ENCODE measurements at regions not wholly inside any gene's neighbourhood (a gene's known extent, or its start where the extent isn't known, plus 50 kb on each side); places are given as distances from the start of the nearest gene placed in this dataset.

- DNase-seq, result no peak
These were observed 402.5 kb upstream of the SLC24A2 start for GRCh38 chr9:20191228-20191840.

GRCh38 chr9:20189871-20190270 lies 401.0 kb upstream of the SLC24A2 start:
- no peak for DNase-seq

DNA sequence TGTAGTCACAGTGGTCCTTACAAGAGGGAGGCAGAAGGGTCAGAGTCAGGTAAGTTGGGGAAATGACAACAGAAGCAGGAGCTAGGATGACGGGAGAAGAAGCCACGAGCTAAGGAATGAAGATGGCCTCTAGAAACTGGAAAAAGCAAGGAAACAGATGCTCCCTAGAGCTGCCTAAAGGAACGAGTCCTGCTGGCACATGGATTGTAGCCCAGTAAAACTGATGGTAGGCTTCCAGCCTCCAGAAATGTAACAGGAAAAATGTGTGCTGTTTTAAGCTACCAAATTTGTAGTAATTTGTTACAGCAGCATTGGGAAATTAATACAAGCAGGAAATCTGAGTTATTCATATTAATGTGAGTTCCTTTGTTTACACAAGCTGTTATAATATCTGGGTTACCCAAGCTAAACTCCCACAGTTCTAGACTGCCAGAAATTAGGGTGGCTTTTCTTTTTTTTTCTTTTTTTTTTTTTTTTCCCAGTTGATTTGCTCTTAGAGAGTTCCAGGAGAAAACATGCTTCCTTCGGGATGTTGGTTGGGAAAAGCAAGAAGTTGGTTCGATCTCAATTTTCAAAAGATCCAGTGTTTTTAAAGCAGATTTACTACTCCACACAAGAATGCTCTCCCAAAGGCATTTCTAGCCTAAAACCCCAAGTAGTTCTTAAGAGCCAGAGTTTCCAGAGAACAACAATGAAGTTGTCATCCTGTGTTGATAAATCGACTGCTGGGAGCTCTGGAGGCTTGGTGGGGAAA lies 400.0 kb upstream of the SLC24A2 start:
- DNase-seq, result no peak

- no peak for DNase-seq
These were observed 398.5 kb upstream of the SLC24A2 start for GRCh38 chr9:20187318-20187717.

DNA sequence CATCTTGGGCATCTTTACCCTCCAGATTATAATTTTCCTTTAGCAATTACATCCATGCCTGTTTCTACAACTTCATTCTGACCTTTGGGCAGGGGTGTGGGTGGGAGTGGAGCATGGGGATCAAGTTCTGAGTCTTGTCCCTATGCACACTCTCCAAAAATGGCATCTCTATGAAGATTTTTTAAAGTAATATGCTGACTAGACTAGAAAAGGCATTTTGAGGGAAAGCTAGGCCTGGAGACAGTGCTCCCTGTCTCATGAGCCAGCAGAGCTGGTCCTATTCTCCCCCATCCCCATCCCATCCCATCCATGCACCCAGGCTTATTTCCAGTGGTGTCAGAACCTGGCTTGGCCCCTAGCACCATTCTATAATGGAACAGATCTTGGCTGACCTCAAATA lies 398.0 kb upstream of the SLC24A2 start:
- DNase-seq, result no peak

GRCh38 chr9:20186231-20186630 lies 397.4 kb upstream of the SLC24A2 start:
- DNase-seq, result no peak

DNA sequence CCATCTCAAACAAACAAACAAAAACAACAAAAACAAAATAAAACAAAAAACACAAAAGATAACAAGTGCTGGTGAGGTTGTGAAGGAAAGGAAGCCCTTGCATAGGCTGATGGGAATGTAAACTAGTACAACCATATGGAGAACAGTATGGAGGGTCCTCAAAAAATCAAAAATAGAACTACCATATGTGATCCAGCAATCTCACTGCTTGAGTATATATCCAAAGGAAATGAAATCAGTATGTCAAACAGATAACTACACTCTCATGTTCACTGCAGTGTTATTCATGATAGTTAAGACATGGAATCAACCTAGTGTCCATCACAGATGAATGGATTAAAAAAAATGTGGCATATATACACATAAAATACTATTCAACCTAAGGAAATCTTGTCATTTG lies 395.7 kb upstream of the SLC24A2 start:
- DNase-seq, result no peak

GRCh38 chr9:20178679-20179078 lies 389.8 kb upstream of the SLC24A2 start:
- DNase-seq, result no peak

- no peak for DNase-seq
These were observed 389.4 kb upstream of the SLC24A2 start for GRCh38 chr9:20178197-20178596.

DNA sequence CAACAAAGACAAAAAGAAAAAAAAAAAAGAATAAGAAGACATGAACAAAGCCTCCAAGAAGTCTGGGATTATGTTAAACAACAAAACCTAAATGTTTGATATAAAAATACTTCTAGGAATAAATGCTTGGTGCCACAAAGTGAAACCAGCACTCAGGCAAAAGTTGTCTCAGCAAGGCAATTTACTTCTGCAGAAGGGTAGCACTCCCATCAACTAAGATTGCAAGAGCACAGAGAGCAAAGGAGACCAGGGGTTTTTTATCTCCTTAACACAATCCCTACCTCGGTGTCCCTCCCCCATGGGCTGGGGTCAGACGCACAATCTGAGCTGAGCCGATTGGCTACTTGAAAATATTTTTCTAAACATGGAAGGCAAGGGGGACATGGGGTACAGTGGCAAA lies 381.3 kb upstream of the SLC24A2 start:
- no peak for DNase-seq

- DNase-seq, result no peak
These were observed 363.4 kb upstream of the SLC24A2 start for GRCh38 chr9:20152151-20152725.

DNA sequence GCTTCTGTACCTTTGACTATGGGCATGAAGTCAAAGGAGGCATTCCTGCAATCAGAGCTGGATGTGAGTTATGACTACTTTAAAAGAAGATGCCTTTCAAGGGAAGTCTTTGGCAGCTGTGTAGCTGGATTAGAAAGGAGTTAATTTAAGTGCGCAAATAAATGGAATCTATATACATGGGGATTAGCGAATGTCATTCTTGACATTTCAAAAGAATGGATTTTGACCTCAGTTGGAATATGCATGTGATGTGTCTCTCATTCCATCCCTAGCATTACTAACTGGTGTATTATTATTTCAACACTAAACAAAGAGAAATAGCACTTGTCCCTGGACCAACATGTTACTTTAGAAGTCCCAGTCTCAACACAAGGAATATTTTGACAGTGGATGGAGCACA lies 359.6 kb upstream of the SLC24A2 start:
- DNase-seq, result no peak

GRCh38 chr9:20144197-20144596 lies 355.4 kb upstream of the SLC24A2 start:
- no peak for DNase-seq

GRCh38 chr9:20139763-20140290 lies 351.0 kb upstream of the SLC24A2 start:
- no peak for DNase-seq

GRCh38 chr9:20138841-20139240 lies 350.0 kb upstream of the SLC24A2 start:
- no peak for DNase-seq

- DNase-seq, result no peak
These were observed 349.3 kb upstream of the SLC24A2 start for GRCh38 chr9:20138116-20138515.

DNA sequence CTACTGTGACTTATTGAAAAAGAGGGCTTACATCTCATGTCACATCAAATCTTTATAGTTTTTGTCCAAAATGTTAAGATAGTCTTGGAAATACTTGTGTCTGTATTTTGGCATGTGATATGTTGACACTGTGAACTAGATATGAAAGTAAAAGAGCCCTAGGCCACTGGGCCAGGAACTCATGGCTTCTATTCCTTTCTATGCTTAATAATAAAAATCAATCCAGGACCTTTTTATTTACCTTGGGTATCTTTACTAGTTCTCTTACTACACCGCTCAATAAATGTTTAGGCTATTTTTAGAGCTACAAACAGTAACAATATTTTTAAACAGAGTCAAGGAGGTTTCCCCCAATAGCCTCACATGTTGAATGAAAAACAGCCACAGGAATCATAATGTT lies 348.6 kb upstream of the SLC24A2 start:
- DNase-seq, result no peak

DNA sequence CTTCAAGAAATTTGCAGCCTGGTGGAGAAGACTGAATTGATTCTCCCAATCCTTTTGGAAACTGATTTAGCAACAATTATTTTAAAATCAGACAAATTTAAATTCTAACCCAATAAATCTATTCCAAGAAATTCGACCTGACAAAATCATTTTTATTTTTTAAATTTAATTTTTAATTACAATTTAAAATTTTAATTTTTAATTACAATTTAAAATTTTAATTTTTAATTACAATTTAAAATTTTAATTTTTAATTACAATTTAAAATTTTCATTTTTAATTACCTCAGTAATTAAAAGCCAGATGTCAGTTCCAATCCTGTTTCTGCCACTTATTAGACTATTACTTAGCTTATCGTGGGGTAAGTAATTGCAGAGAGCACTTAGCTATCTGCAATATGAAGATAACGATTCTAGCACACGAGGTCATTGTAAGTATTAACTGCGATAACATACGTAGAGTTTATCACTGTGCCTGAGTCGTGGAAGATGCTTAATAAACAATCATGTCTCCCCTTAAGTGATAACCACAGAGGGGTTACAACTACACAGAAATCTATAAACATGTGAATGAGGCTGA lies 346.4 kb upstream of the SLC24A2 start:
- no peak for DNase-seq

- DNase-seq, result no peak
These were observed 336.9 kb upstream of the SLC24A2 start for GRCh38 chr9:20125727-20126126.

GRCh38 chr9:20119566-20119965 lies 330.7 kb upstream of the SLC24A2 start:
- DNase-seq, result no peak

DNA sequence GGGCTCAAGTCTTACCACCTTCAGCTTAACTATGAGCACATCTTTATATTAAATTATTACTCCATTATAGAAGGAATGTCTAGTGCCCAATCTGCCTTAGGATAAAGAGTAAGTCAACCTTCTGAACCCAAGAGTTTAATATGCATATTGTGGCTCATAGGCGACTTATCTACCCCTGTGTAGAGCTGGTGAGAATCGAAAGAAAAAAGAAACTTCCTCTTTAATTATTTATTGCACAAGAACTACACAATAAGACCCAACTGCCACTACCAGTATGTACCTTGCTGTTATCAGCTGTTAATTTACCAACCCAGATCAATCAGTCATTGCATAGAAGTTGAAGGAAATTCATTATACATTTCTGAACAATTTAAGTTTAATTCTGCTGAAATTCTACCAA lies 329.1 kb upstream of the SLC24A2 start:
- DNase-seq, result no peak

- DNase-seq, result no peak
These were observed 328.6 kb upstream of the SLC24A2 start for GRCh38 chr9:20117482-20117881.

GRCh38 chr9:20114974-20115373 lies 326.1 kb upstream of the SLC24A2 start:
- DNase-seq, result no peak

DNA sequence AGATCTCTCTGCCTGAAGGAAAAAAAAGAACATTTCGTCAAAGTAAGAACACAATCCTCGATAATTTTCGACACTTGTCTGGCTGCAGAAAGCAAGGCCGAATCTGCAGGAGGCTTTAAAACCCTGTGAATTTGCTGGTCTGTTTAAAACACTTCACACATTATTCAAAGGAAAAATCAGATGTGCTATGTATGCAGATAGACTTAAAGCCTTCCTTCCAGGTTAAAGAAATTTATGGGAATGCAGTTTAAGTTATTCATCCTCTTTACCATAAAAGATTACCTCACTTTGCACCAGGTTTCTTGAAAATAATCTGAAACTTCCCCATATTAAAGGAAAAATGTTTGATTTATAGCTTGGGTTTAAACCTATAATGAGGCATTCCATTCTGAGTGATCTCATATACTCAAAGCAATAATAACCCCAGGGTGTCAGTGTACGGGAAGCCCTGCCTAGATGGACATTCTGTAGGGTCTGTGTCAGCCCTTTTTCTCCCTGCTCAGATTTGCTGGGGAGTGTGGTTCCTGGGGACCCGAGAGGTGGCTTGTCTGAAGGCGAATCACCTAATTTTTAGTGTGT lies 323.5 kb upstream of the SLC24A2 start:
- no peak for DNase-seq

Measured in NK-92 treated with Interleukin-12 subunit alpha and Interleukin-12 subunit beta, amount 100 ng/mL, for 24 hours (cell line).